B cell (primary cell): ENCODE measurements at regions not wholly inside any gene's neighbourhood (a gene's known extent, or its start where the extent isn't known, plus 50 kb on each side); places are given as distances from the start of the nearest gene placed in this dataset.

Experiments used
- ATAC-seq: fragments of 200-7000 bp; cut with Tn5 transposase; one replicate; pipeline ENCODE4 v1.10.0; 2021; ENCODE audit warnings: low read depth, mild to moderate bottlenecking, moderate number of reproducible peaks, moderate library complexity
- CTCF ChIA-PET: fragments of 350-600 bp; sonication (Branson Sonifier 250); formaldehyde crosslinking; loops from one replicate; lab custom pipeline; 2021; ENCODE audit warnings: antibody characterized with exemption, inconsistent platforms; lab: Charles Lee
- POLR2A ChIA-PET: fragments of 350-600 bp; sonication (Branson Sonifier 250); formaldehyde crosslinking; loops from one replicate; lab custom pipeline; 2021; ENCODE audit warnings: antibody characterized with exemption; lab: Charles Lee
- DNase-seq: peaks from one replicate; pipeline ENCODE4 v3.0.0; 2013
- H2AFZ ChIP-seq: 2 replicates; pipeline ENCODE4 v1.6.1; 2012; ENCODE audit warnings: mild to moderate bottlenecking, low read depth, low read length; ENCODE audit not compliant: insufficient read depth, poor library complexity, severe bottlenecking
- H3K27ac ChIP-seq, 2 donors: 1 replicate in 1 of 2; 2 replicates in 1 of 2; pipeline ENCODE4 v1.5.1; 2012 to 2013; ENCODE audit warnings: low read length in 2 of 2, mild to moderate bottlenecking in 2 of 2, moderate library complexity in 1 of 2
- H3K27me3 ChIP-seq, 4 experiments: fragments of 200-600 bp in 1 of 4; sonication (generic) in 1 of 4; replicated peaks in 1 of 4; 1 replicate in 2 of 4; 2 replicates in 2 of 4; pipeline versions ENCODE4 v1.6.1 to v1.7.0; 2013 to 2016; ENCODE audit warnings: low read length in 3 of 4, mild to moderate bottlenecking in 2 of 4, mixed read lengths in 1 of 4, moderate library complexity in 1 of 4; ENCODE audit not compliant: insufficient read depth in 4 of 4, control insufficient read depth in 3 of 4; ENCODE audit errors: control extremely low read depth in 1 of 4
- H3K36me3 ChIP-seq, 2 experiments: replicated peaks in 1 of 2; 1 replicate in 1 of 2; 2 replicates in 1 of 2; pipeline versions ENCODE4 v1.6.1 to v1.7.1; 2013; ENCODE audit warnings: low read length in 1 of 2; ENCODE audit not compliant: insufficient read depth in 2 of 2, control insufficient read depth in 1 of 2; ENCODE audit errors: control extremely low read depth in 1 of 2, extremely low read depth in 1 of 2
- H3K4me1 ChIP-seq, 2 donors: fragments of 200-600 bp in 1 of 2; sonication (generic) in 1 of 2; 1 replicate in 1 of 2; 2 replicates in 1 of 2; pipeline versions ENCODE4 v1.5.1 to v1.6.1; 2013 to 2017; ENCODE audit warnings: low read length in 2 of 2; ENCODE audit not compliant: control insufficient read depth in 2 of 2, insufficient read depth in 2 of 2
- H3K4me2 ChIP-seq: replicated peaks from 2 replicates; pipeline ENCODE3; 2012; ENCODE audit warnings: mild to moderate bottlenecking, low read depth, low read length; ENCODE audit not compliant: poor library complexity, severe bottlenecking
- H3K4me3 ChIP-seq, 5 experiments: fragments of 200-600 bp in 1 of 5; sonication (generic) in 1 of 5; 1 replicate in 3 of 5; 2 replicates in 2 of 5; pipeline versions ENCODE4 v1.5.1 to v1.7.0; 2011 to 2016; ENCODE audit warnings: low read length in 4 of 5, mild to moderate bottlenecking in 4 of 5, low read depth in 2 of 5, control low read depth in 1 of 5, moderate library complexity in 1 of 5; ENCODE audit not compliant: insufficient read depth in 1 of 5; ENCODE audit errors: control extremely low read depth in 1 of 5, extremely low read depth in 1 of 5
- H3K79me2 ChIP-seq: fragments of 200-600 bp; sonication (generic); one replicate; pipeline ENCODE4 v1.6.0; 2016; ENCODE audit warnings: low read length; ENCODE audit not compliant: control insufficient read depth, insufficient read depth
- H3K9ac ChIP-seq: fragments of 200-600 bp; sonication (generic); 2 replicates; pipeline ENCODE4 v1.6.1; 2017; ENCODE audit warnings: mild to moderate bottlenecking, low read length, moderate library complexity
- H3K9me3 ChIP-seq, 3 donors: one replicate each; pipeline versions ENCODE4 v1.6.1 to v1.7.1; 2013; ENCODE audit warnings: low read length in 2 of 3; ENCODE audit not compliant: control insufficient read depth in 2 of 3, insufficient read depth in 1 of 3; ENCODE audit errors: control extremely low read depth in 1 of 3
- H4K20me1 ChIP-seq: 2 replicates; pipeline ENCODE4 v1.6.0; 2012; ENCODE audit warnings: mild to moderate bottlenecking, low read length; ENCODE audit not compliant: insufficient read depth, control insufficient read depth, poor library complexity, severe bottlenecking
- H3K27ac Mint-ChIP-seq: one replicate; pipeline ENCODE4 v1.8.0; 2021; ENCODE audit warnings: mixed read lengths
- H3K27me3 Mint-ChIP-seq: one replicate; pipeline ENCODE4 v1.8.0; 2021; ENCODE audit warnings: mixed read lengths
- H3K4me1 Mint-ChIP-seq: one replicate; pipeline ENCODE4 v1.8.0; 2021; ENCODE audit warnings: mixed read lengths
- H3K4me3 Mint-ChIP-seq: one replicate; pipeline ENCODE4 v1.8.0; 2021; ENCODE audit warnings: mixed read lengths
- H3K9me3 Mint-ChIP-seq: one replicate; pipeline ENCODE4 v1.8.0; 2022; ENCODE audit warnings: mixed read lengths; ENCODE audit not compliant: insufficient read depth
- CTCF ChIP-seq: fragments of 200-600 bp; IDR thresholded peaks from one replicate; pipeline ENCODE4 v1.8.0; 2022; ENCODE audit warnings: antibody characterized with exemption, mild to moderate bottlenecking
- EZH2 ChIP-seq: IDR thresholded peaks from 2 replicates; pipeline ENCODE4 v1.6.1; 2012; ENCODE audit warnings: borderline replicate concordance, low read depth, mild to moderate bottlenecking, moderate library complexity, low read length; ENCODE audit not compliant: insufficient read depth, poor library complexity, severe bottlenecking
- WGBS: methylation state at CpG from one replicate; pipeline ENCODE4 v1.1.5; 2013; ENCODE audit warnings: missing lambda C conversion rate; ENCODE audit not compliant: insufficient coverage; 5-methylcytosine and 5-hydroxymethylcytosine counted together
- intact Hi-C: fragments of 100-400 bp; cut with micrococcal nuclease; formaldehyde crosslinking; loops from one replicate; pipeline ENCODE4 v1.10.0; 2022

- Histone ChIP-seq H3K4me3 (no peak overlapping the region), H3K4me2 (no peak overlapping the region), H3K27ac (no peak overlapping the region), H2AFZ (no peak overlapping the region), H3K9me3 (no peaks in the 10 kb centered on the region), H3K9ac (no peak overlapping the region), H3K79me2 (no peaks in the 10 kb centered on the region), H3K4me1 (no peaks in the 10 kb centered on the region), H3K27me3 (peaks cover 0 to 4% (median 0%) of the 10 kb centered on the region in 4 experiments), H3K36me3 (no peaks in the 10 kb centered on the region), H4K20me1 (no peaks in the 10 kb centered on the region)
- ATAC-seq (no peak), DNase-seq (no peak)
- intact Hi-C loops: no loop called here
- ChIA-PET POLR2A (interaction anchor here (0.6 kb wide), 1 partner anchor 48 kb away, joined by 4 read pairs; no protein-coding TSS in a partner anchor), CTCF (no interaction called here)
- Mint-ChIP-seq H3K27ac (no peak overlapping the region), H3K4me3 (no peak overlapping the region), H3K27me3 (peaks cover 22% of the 10 kb centered on the region), H3K9me3 (no peaks in the 10 kb centered on the region), H3K4me1 (no peaks in the 10 kb centered on the region)
- WGBS: 95% methylated on average over 2 of the region's 3 CpGs
- TF ChIP-seq CTCF: no peak
- no peak for TF ChIP-seq EZH2
Observed at GRCh38 chr17:59503500-59503899, 61.9 kb upstream of the DHX40 start.

GRCh38 chr17:59504821-59505220, 60.6 kb upstream of the DHX40 start:
- H3K27me3 ChIP-seq: peaks cover 0 to 4% (median 0%) of the 10 kb centered on the region in 4 experiments
- 97% methylated on average over 4 of the region's 4 CpGs for WGBS
- no peaks in the 10 kb centered on the region for H3K36me3 ChIP-seq
- no peak overlapping the region for H3K4me2 ChIP-seq
- ATAC-seq (no peak), DNase-seq (no peak)
- H3K9me3 Mint-ChIP-seq: no peaks in the 10 kb centered on the region
- no peak overlapping the region for H2AFZ ChIP-seq
- no peaks in the 10 kb centered on the region for H3K4me1 Mint-ChIP-seq
- H3K27ac Mint-ChIP-seq: no peak overlapping the region
- no peaks in the 10 kb centered on the region for H4K20me1 ChIP-seq
- H3K9ac ChIP-seq: no peak overlapping the region
- no peak overlapping the region for H3K4me3 Mint-ChIP-seq
- no peaks in the 10 kb centered on the region for H3K9me3 ChIP-seq
- H3K27me3 Mint-ChIP-seq: peaks cover 19% of the 10 kb centered on the region
- no peak overlapping the region for H3K27ac ChIP-seq
- intact Hi-C loops: no loop called here
- H3K4me1 ChIP-seq: no peaks in the 10 kb centered on the region
- H3K4me3 ChIP-seq: no peak overlapping the region
- POLR2A ChIA-PET: no interaction called here
- TF ChIP-seq CTCF: no peak
- no peak for TF ChIP-seq EZH2
- CTCF ChIA-PET: interaction anchor here (2.3 kb wide), 1 partner anchor 17 kb away, joined by 6 read pairs; no protein-coding TSS in a partner anchor
- no peaks in the 10 kb centered on the region for H3K79me2 ChIP-seq
